GM13976 (cell line): ENCODE measurements at regions not wholly inside any gene's neighbourhood (a gene's known extent, or its start where the extent isn't known, plus 50 kb on each side); places are given as distances from the start of the nearest gene placed in this dataset.

ENCODE experiments used
- DNase-seq: peaks from one replicate; pipeline ENCODE4 v3.0.0; 2012; ENCODE audit warnings: low spot score
- CTCF ChIP-seq: IDR thresholded peaks from 2 replicates; pipeline ENCODE4 v1.5.1; 2012; ENCODE audit warnings: borderline replicate concordance, mild to moderate bottlenecking; ENCODE audit not compliant: insufficient read depth; ENCODE audit errors: extremely low read depth, missing control alignments, control extremely low read depth
- in situ Hi-C: fragments of 300-500 bp; cut with MboI; formaldehyde crosslinking; loops from one replicate; pipeline ENCODE4 v1.12.0; 2022; ENCODE audit warnings: low sequenced_read_pairs, mixed read lengths, inconsistent platforms; ENCODE audit not compliant: unreplicated experiment

GRCh38 chr12:43123461-43123860, 428.5 kb downstream of the ADAMTS20 start:
- in situ Hi-C loops: no loop called here
- no peak for DNase-seq
- TF ChIP-seq CTCF: no peak

GRCh38 chr12:43120150-43120549, 431.9 kb downstream of the ADAMTS20 start:
- in situ Hi-C loops: no loop called here
- no peak for DNase-seq
- TF ChIP-seq CTCF: no peak

- in situ Hi-C loops: no loop called here
- no peak for DNase-seq
These were observed 433.1 kb downstream of the ADAMTS20 start for GRCh38 chr12:43118881-43119280.

DNA sequence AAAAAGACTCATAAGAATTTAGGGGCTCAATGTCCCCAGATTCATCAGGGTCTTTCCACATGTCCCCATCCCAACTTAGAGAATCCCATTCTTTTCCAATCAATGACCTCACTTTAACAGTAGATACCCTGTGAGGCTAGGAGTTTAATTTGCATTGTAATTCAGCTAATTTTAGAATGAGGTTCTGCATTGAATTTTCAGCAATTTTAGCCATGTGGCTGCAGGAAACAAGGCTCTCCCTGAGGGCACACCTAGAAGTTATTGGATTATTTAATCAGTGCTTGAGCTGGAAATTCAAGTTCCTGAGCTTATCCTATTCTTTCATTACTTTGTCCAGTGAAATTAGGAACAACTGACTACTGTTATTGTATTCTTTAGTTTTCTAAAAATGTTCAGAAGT, 433.8 kb downstream of the ADAMTS20 start:
- no peak for TF ChIP-seq CTCF
- DNase-seq: no peak
- in situ Hi-C loops: no loop called here

More at GRCh38 chr12:43118881-43119280, 433.1 kb downstream of the ADAMTS20 start:
- no peak for TF ChIP-seq CTCF

DNA sequence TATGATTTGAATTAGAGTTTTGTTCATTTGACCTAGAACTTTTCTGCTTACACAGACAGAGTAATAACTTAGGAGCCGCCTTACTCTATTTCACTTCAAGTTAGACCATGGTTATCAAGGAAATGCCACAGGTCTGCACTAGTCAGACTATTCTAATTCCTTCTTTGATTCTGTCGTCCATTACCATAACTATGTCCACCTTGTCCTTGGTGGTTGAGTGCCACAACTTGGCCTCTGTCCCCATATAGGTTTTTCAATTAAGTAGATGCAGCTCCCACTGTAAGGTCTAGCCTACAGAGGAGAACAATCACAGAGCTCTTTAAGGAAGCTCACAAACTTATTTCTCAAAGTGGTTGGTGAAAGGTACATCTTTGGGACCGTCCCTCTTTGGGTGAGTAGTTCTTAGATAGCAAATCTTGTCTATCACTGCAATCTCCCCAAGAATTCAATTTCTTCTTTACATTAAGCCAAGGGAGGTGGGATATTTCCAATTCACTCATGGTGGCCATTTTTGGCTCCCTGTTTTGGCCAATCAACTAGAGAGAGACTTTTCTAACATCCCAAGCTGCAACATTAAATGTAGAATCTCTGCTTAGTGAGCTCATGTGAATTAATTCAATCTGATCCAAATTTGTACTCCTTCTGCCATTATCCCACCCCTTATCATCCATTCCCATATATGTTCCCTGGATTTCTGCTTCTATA, 434.6 kb downstream of the ADAMTS20 start:
- DNase-seq: no peak
- in situ Hi-C loops: no loop called here
- TF ChIP-seq CTCF: no peak

GRCh38 chr12:43115441-43116160, 436.4 kb downstream of the ADAMTS20 start:
- in situ Hi-C loops: no loop called here
- no peak for TF ChIP-seq CTCF
- DNase-seq: no peak

DNA sequence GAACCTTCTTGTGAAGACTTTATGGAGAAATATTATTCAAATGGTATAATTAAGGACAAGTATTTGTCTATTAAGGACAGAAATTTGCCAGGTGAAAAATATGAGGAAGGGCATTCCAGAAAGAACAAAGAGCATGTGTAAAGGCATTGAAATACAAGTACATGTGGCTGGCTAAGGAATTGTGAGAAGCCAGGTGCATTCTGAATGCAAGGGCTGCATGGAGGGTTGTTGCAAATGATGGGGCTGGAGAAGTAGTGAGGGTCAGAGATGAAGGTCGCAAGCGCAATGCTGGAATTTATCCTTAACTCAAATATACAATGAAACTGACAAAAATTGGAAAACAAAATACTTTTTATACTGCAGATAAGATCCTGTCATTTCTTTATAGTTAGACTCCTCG, 437.7 kb downstream of the ADAMTS20 start:
- in situ Hi-C loops: no loop called here
- no peak for TF ChIP-seq CTCF
- no peak for DNase-seq
